SJSA1 (cell line): ENCODE measurements at regions not wholly inside any gene's neighbourhood (a gene's known extent, or its start where the extent isn't known, plus 50 kb on each side); places are given as distances from the start of the nearest gene placed in this dataset.
A peak's percentile ranks its signal among the peaks of the same experiment; 100 is the strongest.

Source experiments
- DNase-seq, 2 experiments: peaks; one replicate each; pipeline ENCODE4 v3.0.0-alpha.2; 2015 to 2020; ENCODE audit warnings: low spot score in 2 of 2, low read depth in 1 of 2
- H3K27ac ChIP-seq: fragments of 250-450 bp; sonication (Bioruptor Pico); 2 replicates; pipeline ENCODE4 v1.5.1; 2020; ENCODE audit warnings: mild to moderate bottlenecking, moderate library complexity
- H3K27me3 ChIP-seq: fragments of 250-450 bp; sonication (Bioruptor Pico); replicated peaks from 2 replicates; pipeline ENCODE4 v1.5.1; 2020; ENCODE audit warnings: mild to moderate bottlenecking, moderate library complexity
- H3K36me3 ChIP-seq: fragments of 250-450 bp; sonication (Bioruptor Pico); 2 replicates; pipeline ENCODE4 v1.5.1; 2020; ENCODE audit warnings: mild to moderate bottlenecking
- H3K4me1 ChIP-seq: fragments of 250-450 bp; sonication (Bioruptor Pico); replicated peaks from 2 replicates; pipeline ENCODE4 v1.6.1; 2021; ENCODE audit warnings: mild to moderate bottlenecking
- H3K4me3 ChIP-seq: fragments of 250-450 bp; sonication (Bioruptor Pico); 2 replicates; pipeline ENCODE4 v1.5.1; 2020; ENCODE audit warnings: mild to moderate bottlenecking
- H3K9me3 ChIP-seq: fragments of 250-450 bp; sonication (Bioruptor Pico); replicated peaks from 2 replicates; pipeline ENCODE4 v1.5.1; 2020; ENCODE audit warnings: mild to moderate bottlenecking

DNA sequence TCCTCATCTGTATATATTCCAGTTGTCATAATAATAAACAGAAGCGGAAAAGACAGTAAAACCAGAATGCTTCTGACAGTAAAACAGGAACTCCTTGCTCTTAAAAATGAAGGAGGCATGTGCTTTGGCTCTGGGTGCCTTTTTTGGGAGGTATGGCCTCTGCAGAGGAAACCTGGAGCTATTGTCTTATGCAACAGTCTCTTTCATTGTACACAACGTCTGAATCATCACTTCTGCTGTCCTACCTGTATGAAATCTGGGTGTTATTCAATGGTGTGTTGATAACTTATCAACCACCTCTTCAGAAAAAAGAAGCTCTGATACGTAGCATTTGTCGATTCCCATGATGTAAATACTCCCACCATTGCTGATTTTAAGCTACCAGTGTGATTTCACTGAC, 64.8 kb downstream of the CDCA7 start:
- H3K27me3 ChIP-seq = no peaks in the 10 kb centered on the region
- H3K9me3 ChIP-seq = no peaks in the 10 kb centered on the region
- H3K4me3 ChIP-seq = no peak overlapping the region
- no peak for DNase-seq
- no peak overlapping the region for H3K27ac ChIP-seq
- H3K4me1 ChIP-seq = peaks cover 9% of the 10 kb centered on the region
- H3K36me3 ChIP-seq = no peaks in the 10 kb centered on the region

DNA sequence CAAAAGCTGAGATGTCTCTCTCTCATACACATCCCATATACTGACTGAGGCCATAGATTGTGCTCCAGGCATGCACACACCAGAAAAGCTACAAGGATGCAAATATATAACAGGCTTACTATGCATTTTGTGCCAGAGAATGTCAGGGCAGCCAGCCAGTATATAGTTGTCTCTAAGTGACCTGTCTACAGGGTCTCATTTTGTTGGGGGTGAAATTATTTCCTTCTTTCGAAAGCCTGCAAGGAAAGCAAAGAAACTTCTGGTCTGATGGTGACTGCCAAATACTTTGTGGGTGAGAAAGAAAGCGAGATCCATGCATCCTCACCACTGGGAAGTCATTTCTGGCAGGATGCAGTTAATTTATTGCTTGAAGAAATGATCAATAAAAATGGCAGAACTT, 70.2 kb downstream of the CDCA7 start:
- no peaks in the 10 kb centered on the region for H3K9me3 ChIP-seq
- DNase-seq = no peak
- H3K27me3 ChIP-seq = no peaks in the 10 kb centered on the region
- H3K36me3 ChIP-seq = no peaks in the 10 kb centered on the region
- no peak overlapping the region for H3K27ac ChIP-seq
- no peak overlapping the region for H3K4me3 ChIP-seq
- H3K4me1 ChIP-seq = 0 out of 2 replicates have a peak, but pooled peaks cover 7% of the 10 kb centered on the region

DNA sequence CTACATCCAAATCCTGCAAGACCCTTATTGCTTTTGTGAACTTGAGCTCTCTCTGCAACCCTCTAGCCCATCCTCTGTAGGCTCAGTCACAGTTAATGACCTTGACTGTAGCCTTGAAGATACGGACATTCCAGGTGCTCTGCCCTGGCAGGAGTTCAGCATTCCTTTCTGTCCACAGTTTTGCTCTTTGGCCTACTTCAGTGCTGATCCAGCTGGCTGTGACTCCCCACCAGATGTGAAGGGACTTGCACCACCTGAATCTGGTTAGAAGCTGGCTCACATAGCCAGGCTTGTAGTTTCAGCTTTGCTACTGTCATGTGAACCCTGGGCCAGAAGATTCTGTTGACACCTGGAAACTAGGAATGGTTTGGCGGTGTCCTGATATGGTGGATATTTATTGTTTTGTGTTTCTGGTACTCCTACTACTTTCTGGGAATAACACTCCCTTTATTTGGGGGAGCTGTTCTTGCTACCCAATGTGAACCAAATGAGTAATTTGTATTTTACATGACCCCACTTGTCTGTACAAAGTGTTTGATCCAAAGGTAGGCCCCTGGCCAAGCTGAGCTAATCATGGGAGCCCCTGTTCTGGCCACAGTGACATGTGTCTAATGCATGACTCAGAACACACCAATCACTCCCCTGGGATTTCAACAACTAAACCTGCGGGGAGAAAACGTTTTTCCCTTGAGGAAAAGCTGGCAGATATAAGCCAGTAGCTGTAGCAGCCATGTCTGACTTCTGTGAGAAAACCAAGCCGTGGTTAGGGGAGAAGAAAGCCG, 73.4 kb downstream of the CDCA7 start:
- no peak overlapping the region for H3K4me3 ChIP-seq
- H3K27me3 ChIP-seq = no peaks in the 10 kb centered on the region
- no peaks in the 10 kb centered on the region for H3K9me3 ChIP-seq
- peaks cover 22% of the 10 kb centered on the region for H3K4me1 ChIP-seq
- no peak overlapping the region for H3K27ac ChIP-seq
- DNase-seq = no peak
- H3K36me3 ChIP-seq = no peaks in the 10 kb centered on the region

DNA sequence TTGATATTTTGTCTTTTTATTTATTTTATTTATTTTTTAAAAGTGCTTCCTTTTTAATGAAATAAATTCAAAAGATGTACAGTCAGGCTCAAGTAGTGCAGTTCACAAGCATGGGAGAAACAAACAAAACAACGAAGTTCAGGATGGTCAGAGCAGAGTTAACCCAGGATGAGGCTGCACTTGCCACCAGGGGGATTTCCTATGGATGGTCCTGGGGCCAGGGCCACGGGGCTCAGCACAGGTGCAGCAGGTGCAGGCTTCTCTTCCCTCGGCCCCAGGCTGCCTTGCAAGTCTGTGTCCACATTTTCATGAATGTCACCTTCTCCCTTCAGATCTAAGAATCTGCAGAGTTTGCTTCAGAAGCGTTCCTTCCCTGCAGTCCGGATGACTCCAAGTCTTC, 76.5 kb downstream of the CDCA7 start:
- H3K4me1 ChIP-seq = peaks cover 22% of the 10 kb centered on the region
- H3K27me3 ChIP-seq = no peaks in the 10 kb centered on the region
- no peaks in the 10 kb centered on the region for H3K9me3 ChIP-seq
- no peak for DNase-seq
- no peak overlapping the region for H3K27ac ChIP-seq
- no peaks in the 10 kb centered on the region for H3K36me3 ChIP-seq
- no peak overlapping the region for H3K4me3 ChIP-seq

DNA sequence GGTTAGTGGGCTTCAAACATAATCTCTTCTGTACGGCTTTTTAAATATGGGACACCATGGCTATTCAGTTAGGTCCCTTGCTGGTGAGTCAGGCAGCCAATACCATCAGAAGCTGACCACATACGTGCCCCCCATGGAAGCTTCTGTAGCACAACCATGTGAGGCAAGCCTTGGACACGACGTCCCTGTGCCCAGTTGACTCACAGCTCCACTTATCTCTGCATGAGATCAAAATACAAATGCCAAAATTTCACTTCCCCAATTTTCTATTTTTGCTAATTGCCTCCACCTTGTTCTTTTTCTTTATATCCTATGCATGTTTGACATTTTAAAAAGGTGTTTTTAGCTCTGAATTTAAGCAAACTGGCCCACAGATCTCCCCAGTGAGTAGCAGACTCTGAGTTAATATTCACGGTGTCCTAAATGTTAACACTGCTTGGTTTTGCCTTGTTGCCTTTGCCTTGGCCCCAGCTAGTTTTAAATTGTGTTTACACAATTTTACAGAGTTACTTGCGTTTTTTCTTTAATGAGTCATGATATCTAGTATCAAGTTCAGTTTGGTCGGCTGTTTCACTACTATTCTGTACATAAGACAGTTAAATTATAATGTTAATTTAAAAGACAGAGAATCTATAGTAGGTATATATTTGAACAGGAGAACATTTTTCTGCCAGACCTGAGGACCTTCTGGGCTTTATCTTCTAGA, 77.5 kb downstream of the CDCA7 start:
- Histone ChIP-seq H3K27ac (no peak overlapping the region), H3K4me3 (no peak overlapping the region), H3K27me3 (no peaks in the 10 kb centered on the region), H3K36me3 (no peaks in the 10 kb centered on the region), H3K9me3 (no peaks in the 10 kb centered on the region), H3K4me1 (peaks cover 22% of the 10 kb centered on the region)
- peak in 1 of 2 experiments; percentile 39 for DNase-seq

DNA sequence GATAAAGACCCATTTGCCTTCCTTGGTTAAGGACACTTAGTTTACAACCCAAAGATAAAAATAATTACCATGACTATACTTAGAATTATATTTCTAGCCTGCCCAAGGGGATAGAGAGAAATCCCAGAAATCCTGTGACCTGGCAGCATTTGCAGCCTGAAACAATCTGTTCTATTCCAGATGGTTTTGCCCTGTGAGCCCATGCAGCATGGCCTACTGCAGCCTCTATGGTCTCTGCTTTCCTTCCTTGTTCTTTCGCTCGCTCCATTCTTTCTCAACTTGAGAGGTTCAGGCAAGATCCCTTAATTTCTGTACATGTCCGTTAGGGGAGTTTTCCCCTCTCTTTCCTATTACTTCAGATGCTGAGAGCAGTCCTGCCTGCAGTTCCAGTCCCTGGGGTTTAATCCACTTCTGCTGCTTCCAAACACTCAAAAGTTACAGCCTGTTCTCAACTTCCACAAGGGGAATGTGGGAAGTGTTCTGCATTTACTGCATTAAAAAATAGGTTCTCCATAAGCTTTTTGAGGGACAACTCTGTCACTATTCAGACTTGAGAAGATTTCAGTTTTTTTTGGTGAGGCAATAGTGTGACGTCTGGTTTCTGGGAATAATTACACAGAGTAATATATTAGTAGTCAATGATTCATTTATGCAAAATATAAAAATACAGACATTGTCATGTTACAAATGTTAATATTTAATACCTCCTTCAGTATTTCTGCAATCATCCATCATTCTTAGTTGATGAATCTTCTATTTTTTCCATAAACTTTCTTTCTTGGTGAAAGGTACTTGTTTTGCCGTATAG, 80.3 kb downstream of the CDCA7 start:
- peaks cover 16% of the 10 kb centered on the region for H3K4me1 ChIP-seq
- H3K4me3 ChIP-seq = no peak overlapping the region

DNA sequence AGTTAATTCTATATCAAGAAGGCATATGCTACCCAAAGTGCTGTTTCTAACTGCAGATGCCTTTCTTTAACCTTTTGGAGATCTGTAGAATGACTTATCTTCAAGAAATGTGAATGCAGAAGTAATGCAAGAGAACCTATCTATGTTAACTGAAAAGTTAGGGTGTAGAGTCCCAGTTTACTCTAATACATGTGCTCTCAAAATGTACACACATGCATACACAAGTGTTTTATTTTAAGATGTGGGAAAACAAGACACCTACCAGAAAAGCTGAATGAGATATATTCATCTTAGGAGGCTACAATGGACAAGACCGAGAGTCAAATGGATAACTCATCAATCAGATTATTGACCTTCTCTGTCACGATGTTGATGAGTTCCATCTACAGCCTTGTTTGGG, 80.9 kb downstream of the CDCA7 start:
- no peaks in the 10 kb centered on the region for H3K9me3 ChIP-seq
- no peak overlapping the region for H3K27ac ChIP-seq
- H3K4me1 ChIP-seq = peaks cover 16% of the 10 kb centered on the region
- H3K36me3 ChIP-seq = no peaks in the 10 kb centered on the region
- no peaks in the 10 kb centered on the region for H3K27me3 ChIP-seq
- no peak overlapping the region for H3K4me3 ChIP-seq
- DNase-seq = no peak

More for the DNA sequence above, 80.3 kb downstream of the CDCA7 start:
- no peaks in the 10 kb centered on the region for H3K9me3 ChIP-seq
- no peak overlapping the region for H3K27ac ChIP-seq
- no peaks in the 10 kb centered on the region for H3K27me3 ChIP-seq
- H3K36me3 ChIP-seq = no peaks in the 10 kb centered on the region
- DNase-seq = no peak

DNA sequence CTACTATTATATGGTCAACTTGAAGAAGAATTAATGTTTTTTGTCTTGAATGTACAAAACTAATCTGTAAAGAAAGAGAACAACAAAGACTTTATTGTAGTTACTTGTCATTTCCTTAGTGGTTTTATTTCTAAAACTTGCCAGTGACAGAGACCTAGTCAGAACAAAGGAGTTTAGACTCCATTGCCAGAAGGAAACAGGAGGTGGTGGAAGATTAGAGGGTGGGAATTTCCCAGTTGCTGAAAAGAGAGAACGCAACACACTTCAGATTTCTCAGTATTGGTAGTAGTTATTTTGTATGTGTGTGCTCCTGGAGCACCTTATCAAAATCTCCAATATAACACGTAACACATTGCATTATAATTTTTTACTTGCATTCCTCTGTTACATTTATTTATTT, 81.4 kb downstream of the CDCA7 start:
- H3K27ac ChIP-seq = no peak overlapping the region
- H3K9me3 ChIP-seq = no peaks in the 10 kb centered on the region
- peaks cover 16% of the 10 kb centered on the region for H3K4me1 ChIP-seq
- no peaks in the 10 kb centered on the region for H3K27me3 ChIP-seq
- no peaks in the 10 kb centered on the region for H3K36me3 ChIP-seq
- no peak overlapping the region for H3K4me3 ChIP-seq
- DNase-seq = no peak

DNA sequence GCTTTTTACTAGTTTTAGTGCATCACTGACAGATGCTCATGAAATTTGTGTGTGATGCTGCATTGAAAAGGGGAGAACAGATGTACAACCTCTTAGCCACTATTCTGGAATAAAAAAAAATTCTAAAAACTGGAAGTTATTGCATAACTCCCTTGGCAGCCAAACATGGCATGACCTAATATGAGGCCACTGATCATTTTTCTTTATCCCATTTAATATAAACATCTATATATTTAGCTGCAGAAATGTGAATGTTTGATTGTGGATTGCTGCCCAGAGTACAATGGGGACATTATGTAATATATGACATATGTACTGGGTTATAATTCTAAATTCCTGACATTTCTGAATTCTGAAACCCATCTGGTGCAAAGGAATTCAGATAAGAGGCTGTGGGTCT, 86.5 kb downstream of the CDCA7 start:
- no peak for DNase-seq
- no peaks in the 10 kb centered on the region for H3K27me3 ChIP-seq
- no peaks in the 10 kb centered on the region for H3K9me3 ChIP-seq
- H3K4me3 ChIP-seq = no peak overlapping the region
- no peak overlapping the region for H3K27ac ChIP-seq
- no peaks in the 10 kb centered on the region; the same call in 1 of the 2 replicates for H3K4me1 ChIP-seq
- no peaks in the 10 kb centered on the region for H3K36me3 ChIP-seq

DNA sequence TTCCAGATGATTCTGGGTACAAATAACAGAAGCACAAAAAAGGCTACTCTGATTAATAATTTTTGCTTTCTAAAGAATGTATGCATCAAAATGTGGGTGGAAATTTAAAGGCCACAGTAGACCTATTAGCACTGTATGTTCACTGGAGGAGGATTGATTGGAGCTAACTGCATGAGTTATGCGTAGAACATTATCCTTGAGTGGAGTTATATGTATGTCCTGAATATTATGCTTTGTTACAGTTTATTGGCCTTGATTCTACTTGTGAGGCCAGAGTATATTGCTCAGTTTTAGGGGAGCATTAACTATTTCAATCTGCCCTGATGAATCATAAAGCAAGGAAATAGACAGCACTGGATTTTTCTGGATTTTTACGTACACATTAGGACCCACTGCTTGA, 87.9 kb downstream of the CDCA7 start:
- DNase-seq = no peak
- H3K4me3 ChIP-seq = no peak overlapping the region

DNA sequence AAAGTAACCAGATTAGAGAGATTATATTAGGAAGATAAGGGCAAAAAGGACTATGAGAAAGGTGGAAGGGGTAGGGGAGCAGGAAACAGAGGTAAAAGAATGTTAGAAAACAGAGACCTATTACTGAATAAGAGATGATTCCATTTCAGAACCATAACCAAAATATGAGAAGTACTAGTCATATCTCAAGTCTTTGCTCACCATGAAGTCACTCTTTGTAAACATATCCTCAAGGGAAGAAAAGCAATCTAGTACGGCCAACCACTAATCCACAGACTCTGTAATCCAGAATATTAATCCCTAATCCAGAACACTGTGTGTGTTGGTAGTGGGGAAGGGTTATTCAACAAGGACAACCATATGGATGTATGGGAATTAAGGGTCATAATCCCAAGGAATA, 92.0 kb downstream of the CDCA7 start:
- no peak overlapping the region for H3K4me3 ChIP-seq
- DNase-seq = no peak
- 0 out of 2 replicates have a peak, but pooled peaks cover 3% of the 10 kb centered on the region for H3K9me3 ChIP-seq
- H3K27ac ChIP-seq = no peak overlapping the region
- H3K4me1 ChIP-seq = peaks cover 8% of the 10 kb centered on the region
- no peaks in the 10 kb centered on the region for H3K36me3 ChIP-seq
- H3K27me3 ChIP-seq = no peaks in the 10 kb centered on the region

More for the DNA sequence above, 87.9 kb downstream of the CDCA7 start:
- Histone ChIP-seq H3K27me3 (no peaks in the 10 kb centered on the region), H3K27ac (no peak overlapping the region), H3K4me1 (no peaks in the 10 kb centered on the region), H3K9me3 (0 out of 2 replicates have a peak, but pooled peaks cover 3% of the 10 kb centered on the region), H3K36me3 (no peaks in the 10 kb centered on the region)

DNA sequence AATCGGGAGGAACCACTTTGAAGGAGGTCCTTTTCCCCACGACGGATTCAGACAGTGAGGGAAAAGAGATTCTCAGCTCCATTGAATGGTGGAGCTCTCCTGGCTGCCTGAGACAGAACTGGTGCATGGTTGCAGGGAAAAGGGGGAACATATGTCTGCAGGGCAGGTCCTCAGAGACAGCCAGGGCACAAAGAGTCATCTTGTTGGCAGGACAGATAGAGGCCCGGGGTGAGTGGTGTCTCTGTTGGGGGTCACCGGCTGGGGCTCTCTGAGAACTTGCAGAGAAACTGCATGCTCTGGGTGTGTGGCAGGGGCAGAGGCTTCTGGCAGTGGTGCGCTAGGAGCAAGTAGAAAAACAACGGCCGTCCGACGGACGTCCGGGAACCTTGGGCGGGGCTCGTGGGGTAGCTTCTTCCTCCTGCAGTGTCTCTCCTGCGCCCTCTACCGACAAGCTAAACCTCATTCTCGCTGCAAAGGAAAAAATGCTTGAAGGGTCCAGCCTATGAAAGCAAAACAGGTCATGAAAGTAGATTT, 94.3 kb downstream of the CDCA7 start:
- Histone ChIP-seq H3K36me3 (no peaks in the 10 kb centered on the region), H3K4me1 (peaks cover 8% of the 10 kb centered on the region), H3K27ac (peak overlapping the region; percentile 7; the same call in 1 of the 2 replicates), H3K4me3 (peak overlapping the region; percentile 15; the same call in 1 of the 2 replicates), H3K27me3 (no peaks in the 10 kb centered on the region), H3K9me3 (0 out of 2 replicates have a peak, but pooled peaks cover 3% of the 10 kb centered on the region)
- DNase-seq = peak; percentile 88 to 95

DNA sequence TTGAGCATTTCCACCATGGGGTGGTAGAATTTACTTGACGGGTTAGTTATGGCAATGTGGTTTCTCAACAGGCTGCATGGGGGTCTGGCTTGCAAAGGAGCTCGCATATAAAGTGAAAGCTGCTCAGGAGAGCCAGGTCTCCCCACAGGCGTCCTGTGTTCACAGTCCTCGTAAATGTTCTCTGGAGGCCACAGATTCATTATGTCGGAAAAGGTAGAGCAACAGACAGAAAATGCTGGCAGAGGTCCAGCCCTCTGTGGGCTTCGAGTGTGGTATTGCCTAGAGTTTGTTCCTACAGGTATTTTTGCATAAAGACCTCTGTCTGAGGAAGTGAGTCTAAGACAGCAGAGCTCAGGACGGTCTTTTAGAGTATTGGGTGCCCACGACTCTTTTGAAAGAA, 96.4 kb downstream of the CDCA7 start:
- H3K36me3 ChIP-seq = no peaks in the 10 kb centered on the region
- no peak for DNase-seq
- H3K4me3 ChIP-seq = no peak overlapping the region
- H3K27me3 ChIP-seq = no peaks in the 10 kb centered on the region
- no peak overlapping the region for H3K27ac ChIP-seq
- 0 out of 2 replicates have a peak, but pooled peaks cover 3% of the 10 kb centered on the region for H3K9me3 ChIP-seq
- peaks cover 8% of the 10 kb centered on the region for H3K4me1 ChIP-seq
